Mucosa of descending colon (tissue), 3 donors: ENCODE measurements at regions not wholly inside any gene's neighbourhood (a gene's known extent, or its start where the extent isn't known, plus 50 kb on each side); places are given as distances from the start of the nearest gene placed in this dataset.

ENCODE experiments used
- ATAC-seq: fragments of 200-7000 bp; cut with Tn5 transposase; one replicate; pipeline ENCODE4 v1.9.1; 2020; ENCODE audit warnings: mild to moderate bottlenecking, moderate library complexity
- DNase-seq, 3 donors: peaks; one replicate each; pipeline ENCODE4 v3.0.0-alpha.2; 2020
- H3K36me3 ChIP-seq: fragments of 200-600 bp; one replicate; pipeline ENCODE4 v1.8.0; 2021; ENCODE audit warnings: low read depth, mild to moderate bottlenecking
- H3K4me1 ChIP-seq: fragments of 200-600 bp; one replicate; pipeline ENCODE4 v1.8.0; 2021; ENCODE audit warnings: low read depth, mild to moderate bottlenecking
- H3K4me3 ChIP-seq: fragments of 200-600 bp; one replicate; pipeline ENCODE4 v1.8.0; 2021; ENCODE audit warnings: mild to moderate bottlenecking
- H3K9me3 ChIP-seq: fragments of 200-600 bp; one replicate; pipeline ENCODE4 v1.8.0; 2021; ENCODE audit warnings: mild to moderate bottlenecking
- CTCF ChIP-seq: fragments of 200-600 bp; IDR thresholded peaks from one replicate; pipeline ENCODE4 v1.8.0; 2022; ENCODE audit warnings: antibody characterized with exemption, mild to moderate bottlenecking
- intact Hi-C, 2 donors: fragments of 100-400 bp; cut with DNase I in 1 of 2; cut with micrococcal nuclease in 1 of 2; formaldehyde crosslinking; loops; one replicate each; pipeline versions ENCODE4 v1.11.0 to v1.11.1; 2022; cut with DNase I, micrococcal nuclease
- donor health status: DM: no; HTN: no; CAD: no; lungs with moderate emphysema.
- donor health status: DM: no; HTN: no; CAD: no.
- donor health status: DM: no; HTN: yes; CAD: no.

DNA sequence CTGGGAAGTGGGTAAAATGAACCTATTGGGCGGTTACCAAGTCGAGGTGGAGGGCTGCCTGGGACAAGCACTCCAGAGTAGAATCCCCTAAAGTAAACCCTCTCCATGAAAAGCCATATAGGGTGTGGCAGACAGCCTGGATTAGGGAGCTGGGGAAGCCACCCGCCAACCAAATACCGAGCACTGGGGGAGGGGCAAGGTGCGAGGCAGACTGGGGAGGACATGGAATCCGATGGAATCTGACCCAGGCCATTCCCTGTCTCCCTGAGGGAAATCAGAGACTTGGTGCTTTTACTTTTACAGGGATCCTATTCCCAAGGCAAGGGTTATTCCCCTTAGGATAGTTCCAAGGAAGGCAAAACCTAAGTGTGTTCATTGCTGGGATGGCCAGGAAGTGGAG lies 130.9 kb upstream of the HSD17B12 start:
- no peak for DNase-seq
- no peaks in the 10 kb centered on the region for H3K9me3 ChIP-seq
- no peaks in the 10 kb centered on the region for H3K36me3 ChIP-seq

DNA sequence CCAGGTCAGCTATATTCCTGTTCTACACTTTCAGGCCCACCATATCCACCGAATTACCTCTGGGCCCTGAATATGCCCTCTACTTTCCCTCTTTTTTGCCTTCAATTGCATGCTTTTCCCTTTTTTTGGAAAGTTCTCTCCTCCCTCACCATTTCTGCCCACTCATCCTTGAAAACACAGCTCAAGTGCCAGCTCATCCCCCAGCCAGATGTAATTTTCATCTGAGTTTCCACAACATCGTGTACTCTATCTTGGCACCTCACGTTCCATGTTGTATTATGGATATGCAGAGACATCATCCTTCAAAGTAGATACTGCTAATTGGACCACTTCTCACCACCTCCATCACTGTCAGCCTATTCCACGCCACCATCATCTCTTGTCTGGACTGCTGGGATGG lies 129.8 kb upstream of the HSD17B12 start:
- no peak for ATAC-seq
- no peak for DNase-seq

More for the DNA sequence above, 130.9 kb upstream of the HSD17B12 start:
- H3K4me1 ChIP-seq = peaks cover 3% of the 10 kb centered on the region
- intact Hi-C loops = no loop called here
- no peak overlapping the region for H3K4me3 ChIP-seq
- TF ChIP-seq CTCF = no peak
- no peak for ATAC-seq

GRCh38 chr11:43554148-43554473 lies 126.4 kb upstream of the HSD17B12 start:
- no peak for DNase-seq
- H3K4me3 ChIP-seq = no peak overlapping the region
- no peaks in the 10 kb centered on the region for H3K9me3 ChIP-seq
- intact Hi-C loops = no loop called here
- no peak for TF ChIP-seq CTCF
- H3K36me3 ChIP-seq = no peaks in the 10 kb centered on the region
- no peak for ATAC-seq
- no peaks in the 10 kb centered on the region for H3K4me1 ChIP-seq

More for the DNA sequence above, 129.8 kb upstream of the HSD17B12 start:
- H3K36me3 ChIP-seq = no peaks in the 10 kb centered on the region
- H3K9me3 ChIP-seq = no peaks in the 10 kb centered on the region
- intact Hi-C loops = no loop called here
- H3K4me3 ChIP-seq = no peak overlapping the region
- peaks cover 3% of the 10 kb centered on the region for H3K4me1 ChIP-seq
- no peak for TF ChIP-seq CTCF

- no peaks in the 10 kb centered on the region for H3K36me3 ChIP-seq
- TF ChIP-seq CTCF = no peak
- DNase-seq (no peak), ATAC-seq (no peak)
- intact Hi-C loops = no loop called here
- H3K4me1 ChIP-seq = no peaks in the 10 kb centered on the region
- H3K4me3 ChIP-seq = no peak overlapping the region
- H3K9me3 ChIP-seq = no peaks in the 10 kb centered on the region
Observed at GRCh38 chr11:43555186-43555585, 125.4 kb upstream of the HSD17B12 start.

GRCh38 chr11:43555816-43556611 lies 124.5 kb upstream of the HSD17B12 start:
- no peak for ATAC-seq
- no peaks in the 10 kb centered on the region for H3K36me3 ChIP-seq
- no peaks in the 10 kb centered on the region for H3K4me1 ChIP-seq
- H3K9me3 ChIP-seq = no peaks in the 10 kb centered on the region
- no peak overlapping the region for H3K4me3 ChIP-seq
- no peak for DNase-seq
- intact Hi-C loops = no loop called here
- no peak for TF ChIP-seq CTCF
